Spleen (tissue), 11 donors: ENCODE measurements at regions not wholly inside any gene's neighbourhood (a gene's known extent, or its start where the extent isn't known, plus 50 kb on each side); places are given as distances from the start of the nearest gene placed in this dataset.

Experiments
- DNase-seq: peaks from one replicate; pipeline ENCODE4 v3.0.0-alpha.2; 2020
- H3K27ac ChIP-seq, 8 donors: fragments of 200-600 bp; sonication (generic) in 7 of 8; 1 replicate in 4 of 8; 2 replicates in 4 of 8; pipeline versions ENCODE4 v1.5.0 to v1.8.0; 2016 to 2021; ENCODE audit warnings: inconsistent platforms in 4 of 8, mild to moderate bottlenecking in 4 of 8, moderate library complexity in 1 of 8
- H3K27me3 ChIP-seq, 7 donors: fragments of 200-600 bp; sonication (generic) in 6 of 7; replicated peaks in 1 of 7; 1 replicate in 4 of 7; 2 replicates in 3 of 7; pipeline versions ENCODE4 v1.5.0 to v1.8.0; 2016 to 2021; ENCODE audit warnings: inconsistent platforms in 3 of 7, mild to moderate bottlenecking in 1 of 7
- H3K36me3 ChIP-seq, 6 donors: fragments of 200-600 bp; sonication (generic) in 5 of 6; 1 replicate in 4 of 6; 2 replicates in 2 of 6; pipeline versions ENCODE4 v1.5.0 to v1.8.0; 2016 to 2021; ENCODE audit warnings: inconsistent platforms in 2 of 6
- H3K4me1 ChIP-seq, 6 donors: fragments of 200-600 bp; sonication (generic) in 5 of 6; 1 replicate in 3 of 6; 2 replicates in 3 of 6; pipeline versions ENCODE4 v1.5.0 to v1.8.0; 2016 to 2021; ENCODE audit warnings: inconsistent platforms in 3 of 6
- H3K4me3 ChIP-seq, 8 donors: fragments of 200-600 bp; sonication (generic) in 7 of 8; 1 replicate in 4 of 8; 2 replicates in 4 of 8; pipeline versions ENCODE4 v1.5.0 to v1.8.0; 2016 to 2021; ENCODE audit warnings: inconsistent platforms in 4 of 8, mild to moderate bottlenecking in 4 of 8, moderate library complexity in 2 of 8
- H3K9me3 ChIP-seq, 8 donors: fragments of 200-600 bp; sonication (generic) in 7 of 8; 1 replicate in 4 of 8; 2 replicates in 4 of 8; pipeline versions ENCODE4 v1.5.0 to v1.8.0; 2016 to 2021; ENCODE audit warnings: inconsistent platforms in 4 of 8
- CTCF ChIP-seq, 11 experiments: fragments of 200-600 bp in 7 of 11; fragments of 450-650 bp in 4 of 11; sonication (generic) in 4 of 11; IDR thresholded peaks in 8 of 11; conservative IDR thresholded peaks in 3 of 11; 1 replicate in 7 of 11; 2 replicates in 4 of 11; pipeline versions ENCODE4 v1.4.0 to v1.8.0; 2016 to 2021; ENCODE audit warnings: antibody characterized with exemption in 11 of 11, inconsistent platforms in 4 of 11, mild to moderate bottlenecking in 1 of 11
- POLR2A ChIP-seq, 3 donors: fragments of 450-650 bp; IDR thresholded peaks; one replicate each; pipeline ENCODE4 v1.5.1; 2017; ENCODE audit warnings: antibody characterized with exemption in 3 of 3, mild to moderate bottlenecking in 1 of 3
- POLR2AphosphoS5 ChIP-seq, 3 donors: sonication (generic); formaldehyde crosslinking; IDR thresholded peaks; one replicate each; pipeline ENCODE4 v1.5.1; 2017; ENCODE audit warnings: antibody characterized with exemption in 3 of 3
- WGBS, 5 donors: extraction: QIAGEN DNeasy Blood & Tissue Kit in 3 of 5; methylation state at CpG; one replicate each; pipeline versions ENCODE4 v1.1.5 to v1.1.7; 2013 to 2018; 5-methylcytosine and 5-hydroxymethylcytosine counted together
- intact Hi-C: fragments of 100-400 bp; cut with DNase I; formaldehyde crosslinking; loops from one replicate; pipeline ENCODE4 v1.15.0; 2023; ENCODE audit warnings: low total_unique reads
- donor health status: healthy with polysubstance abuse.
- donor health status: DM: no; HTN: no; CAD: no; lungs with moderate emphysema.
- donor health status: DM: no; HTN: no; CAD: no.
- donor health status: Bipolar disorder and iron deficiency.
- donor health status: healthy.
- donor health status: DM: no; HTN: no; CAD: no.
- donor health status: DM: yes; HTN: yes; CAD: no.

GRCh38 chr16:26196802-26197201 lies 505.0 kb downstream of the HS3ST4 start:
- 18 to 26% (median 23%) methylated on average over 2 of the region's 2 CpGs for WGBS, 5 donors
- intact Hi-C loops = no loop called here
- H3K27me3 ChIP-seq = peaks cover 0 to 5% (median 0%) of the 10 kb centered on the region in 7 donors
- H3K36me3 ChIP-seq = no peaks in the 10 kb centered on the region
- no peak for DNase-seq
- H3K9me3 ChIP-seq = no peaks in the 10 kb centered on the region
- TF ChIP-seq CTCF (IDR thresholded peaks at IDR 0.05 in 8 of 11, conservative IDR thresholded peaks at IDR 0.05 in 3 of 11) (no peak), POLR2A (IDR thresholded peaks at IDR 0.05) (no peak), POLR2AphosphoS5 (IDR thresholded peaks at IDR 0.05) (no peak)
- H3K4me1 ChIP-seq = no peaks in the 10 kb centered on the region
- H3K27ac ChIP-seq = no peak overlapping the region
- no peak overlapping the region for H3K4me3 ChIP-seq

GRCh38 chr16:26197707-26198106 lies 505.9 kb downstream of the HS3ST4 start:
- TF ChIP-seq POLR2AphosphoS5 (IDR thresholded peaks at IDR 0.05) = no peak
- no peak for TF ChIP-seq POLR2A (IDR thresholded peaks at IDR 0.05)
- no peak for TF ChIP-seq CTCF (IDR thresholded peaks at IDR 0.05 in 8 of 11, conservative IDR thresholded peaks at IDR 0.05 in 3 of 11)
- H3K36me3 ChIP-seq = no peaks in the 10 kb centered on the region
- H3K4me3 ChIP-seq = no peak overlapping the region
- H3K4me1 ChIP-seq = no peaks in the 10 kb centered on the region
- 40 to 73% (median 65%) methylated on average over 4 of the region's 4 CpGs for WGBS, 5 donors
- H3K27me3 ChIP-seq = peaks cover 0 to 9% (median 0%) of the 10 kb centered on the region in 7 donors
- H3K9me3 ChIP-seq = no peaks in the 10 kb centered on the region
- H3K27ac ChIP-seq = no peak overlapping the region
- DNase-seq = no peak
- intact Hi-C loops = no loop called here

- TF ChIP-seq POLR2A (IDR thresholded peaks at IDR 0.05) = no peak
- intact Hi-C loops = no loop called here
- 52 to 61% (median 61%) methylated on average over 5 of the region's 5 CpGs for WGBS, 5 donors
- no peak for DNase-seq
- H3K9me3 ChIP-seq = no peaks in the 10 kb centered on the region
- H3K36me3 ChIP-seq = no peaks in the 10 kb centered on the region
- H3K4me3 ChIP-seq = no peak overlapping the region
- H3K27ac ChIP-seq = no peak overlapping the region
- no peaks in the 10 kb centered on the region for H3K4me1 ChIP-seq
- H3K27me3 ChIP-seq = peaks cover 0 to 9% (median 0%) of the 10 kb centered on the region in 7 donors
Observed at GRCh38 chr16:26198221-26198620, 506.5 kb downstream of the HS3ST4 start.

- TF ChIP-seq POLR2AphosphoS5 (IDR thresholded peaks at IDR 0.05) = no peak
- TF ChIP-seq POLR2A (IDR thresholded peaks at IDR 0.05) = no peak
- TF ChIP-seq CTCF (IDR thresholded peaks at IDR 0.05 in 8 of 11, conservative IDR thresholded peaks at IDR 0.05 in 3 of 11) = no peak
- no peak overlapping the region for H3K4me3 ChIP-seq
- 71 to 84% (median 75%) methylated on average over 7 of the region's 7 CpGs for WGBS, 5 donors
- no peak for DNase-seq
- H3K27me3 ChIP-seq = peaks cover 0 to 9% (median 0%) of the 10 kb centered on the region in 7 donors
- intact Hi-C loops = no loop called here
- no peaks in the 10 kb centered on the region for H3K36me3 ChIP-seq
- no peaks in the 10 kb centered on the region for H3K4me1 ChIP-seq
- H3K9me3 ChIP-seq = peaks cover 0 to 12% (median 7%) of the 10 kb centered on the region in 8 donors
- no peak overlapping the region for H3K27ac ChIP-seq
Observed at GRCh38 chr16:26204138-26204537, 512.4 kb downstream of the HS3ST4 start.

GRCh38 chr16:26211542-26211941 lies 519.8 kb downstream of the HS3ST4 start:
- Histone ChIP-seq H3K27me3 (peaks cover 0 to 8% (median 0%) of the 10 kb centered on the region in 7 donors), H3K9me3 (peaks cover 0 to 20% (median 12%) of the 10 kb centered on the region in 8 donors), H3K4me3 (no peak overlapping the region), H3K4me1 (no peaks in the 10 kb centered on the region), H3K27ac (no peak overlapping the region), H3K36me3 (no peaks in the 10 kb centered on the region)
- intact Hi-C loops = no loop called here
- WGBS, 5 donors = 73 to 87% (median 79%) methylated on average over 4 of the region's 4 CpGs
- no peak for DNase-seq
- TF ChIP-seq POLR2A (IDR thresholded peaks at IDR 0.05) (no peak), POLR2AphosphoS5 (IDR thresholded peaks at IDR 0.05) (no peak), CTCF (IDR thresholded peaks at IDR 0.05 in 8 of 11, conservative IDR thresholded peaks at IDR 0.05 in 3 of 11) (no peak)
